ENCODE measurements at regions not wholly inside any gene's neighbourhood (a gene's known extent, or its start where the extent isn't known, plus 50 kb on each side); places are given as distances from the start of the nearest gene placed in this dataset.

DNA sequence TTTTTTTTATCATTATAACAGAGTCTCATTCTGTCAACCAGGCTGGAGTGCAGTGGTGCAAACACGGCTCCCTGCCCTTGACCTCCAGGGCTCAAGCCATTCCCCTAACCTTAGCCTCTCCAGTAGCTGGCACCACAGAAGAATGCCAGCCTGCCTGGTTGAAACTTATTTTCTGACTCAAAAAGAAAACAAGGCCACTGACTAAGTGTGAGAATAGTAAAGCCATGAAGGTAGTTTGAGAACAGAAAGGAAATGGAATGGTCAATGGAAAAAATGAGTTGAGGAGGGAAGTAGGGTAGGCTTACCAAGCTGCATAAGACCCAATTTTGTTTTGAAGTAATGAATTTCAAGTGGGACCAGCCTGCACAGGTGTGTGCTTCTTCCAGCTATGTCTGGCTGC is 82.8 kb upstream of the RORB start:
- TF ChIP-seq, protein P1, sequence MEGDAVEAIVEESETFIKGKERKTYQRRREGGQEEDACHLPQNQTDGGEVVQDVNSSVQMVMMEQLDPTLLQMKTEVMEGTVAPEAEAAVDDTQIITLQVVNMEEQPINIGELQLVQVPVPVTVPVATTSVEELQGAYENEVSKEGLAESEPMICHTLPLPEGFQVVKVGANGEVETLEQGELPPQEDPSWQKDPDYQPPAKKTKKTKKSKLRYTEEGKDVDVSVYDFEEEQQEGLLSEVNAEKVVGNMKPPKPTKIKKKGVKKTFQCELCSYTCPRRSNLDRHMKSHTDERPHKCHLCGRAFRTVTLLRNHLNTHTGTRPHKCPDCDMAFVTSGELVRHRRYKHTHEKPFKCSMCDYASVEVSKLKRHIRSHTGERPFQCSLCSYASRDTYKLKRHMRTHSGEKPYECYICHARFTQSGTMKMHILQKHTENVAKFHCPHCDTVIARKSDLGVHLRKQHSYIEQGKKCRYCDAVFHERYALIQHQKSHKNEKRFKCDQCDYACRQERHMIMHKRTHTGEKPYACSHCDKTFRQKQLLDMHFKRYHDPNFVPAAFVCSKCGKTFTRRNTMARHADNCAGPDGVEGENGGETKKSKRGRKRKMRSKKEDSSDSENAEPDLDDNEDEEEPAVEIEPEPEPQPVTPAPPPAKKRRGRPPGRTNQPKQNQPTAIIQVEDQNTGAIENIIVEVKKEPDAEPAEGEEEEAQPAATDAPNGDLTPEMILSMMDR (IDR thresholded peaks at IDR 0.05; ENCODE audit: insufficient read depth, low read length, poor library complexity, severe bottlenecking), result no peak
- TF ChIP-seq EZH2phosphoT487 (conservative IDR thresholded peaks at IDR 0.05; ENCODE audit: low read length), result no peak

All from SU-DHL-6 (cell line).